HG03103 (cell line): ENCODE measurements at regions not wholly inside any gene's neighbourhood (a gene's known extent, or its start where the extent isn't known, plus 50 kb on each side); places are given as distances from the start of the nearest gene placed in this dataset.

Experiments
- ATAC-seq: cut with Tn5 transposase; IDR thresholded peaks from one replicate; pipeline ENCODE4 v1.9.1; 2021; ENCODE audit warnings: low read depth; ENCODE audit not compliant: unreplicated experiment

DNA sequence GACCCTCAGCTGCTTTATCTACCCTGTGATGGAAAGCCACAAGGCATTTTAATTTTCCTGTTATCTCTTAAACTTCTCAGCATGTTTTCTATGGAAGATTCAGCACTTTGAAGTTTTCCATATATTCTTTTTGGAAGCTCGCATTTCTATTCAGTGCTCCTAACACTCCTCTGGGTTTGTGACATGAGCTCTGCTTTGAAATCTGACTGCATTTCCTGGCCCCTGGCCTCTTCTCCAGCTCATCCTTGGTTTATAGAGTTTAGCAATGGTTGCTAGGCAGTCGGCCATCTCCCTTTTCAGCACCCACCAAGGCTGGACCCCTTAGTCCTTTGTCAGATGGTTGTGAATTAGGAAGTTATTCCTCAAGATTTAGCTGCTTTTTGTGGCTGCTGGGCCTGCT is 150.6 kb downstream of the KCNA5 start:
- no peak for ATAC-seq

DNA sequence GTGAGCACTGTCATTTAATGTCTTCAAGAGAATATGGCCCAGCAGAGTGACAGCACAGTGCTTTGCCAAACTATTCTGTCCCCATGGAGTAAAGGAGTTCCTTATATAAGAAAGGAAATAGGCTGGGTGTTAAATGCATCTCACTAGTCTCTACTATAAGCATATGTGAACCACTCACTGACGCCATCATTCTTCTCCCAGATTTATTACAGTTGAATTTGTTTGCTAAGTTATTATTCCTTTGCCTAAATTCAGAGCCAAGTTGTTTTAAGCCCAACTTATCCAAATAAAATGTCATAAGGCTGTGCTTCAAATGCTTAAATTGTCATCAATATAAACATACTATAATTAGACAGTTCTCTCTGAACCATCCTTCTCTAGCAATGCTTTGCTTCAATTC is 151.6 kb downstream of the KCNA5 start:
- no peak for ATAC-seq

DNA sequence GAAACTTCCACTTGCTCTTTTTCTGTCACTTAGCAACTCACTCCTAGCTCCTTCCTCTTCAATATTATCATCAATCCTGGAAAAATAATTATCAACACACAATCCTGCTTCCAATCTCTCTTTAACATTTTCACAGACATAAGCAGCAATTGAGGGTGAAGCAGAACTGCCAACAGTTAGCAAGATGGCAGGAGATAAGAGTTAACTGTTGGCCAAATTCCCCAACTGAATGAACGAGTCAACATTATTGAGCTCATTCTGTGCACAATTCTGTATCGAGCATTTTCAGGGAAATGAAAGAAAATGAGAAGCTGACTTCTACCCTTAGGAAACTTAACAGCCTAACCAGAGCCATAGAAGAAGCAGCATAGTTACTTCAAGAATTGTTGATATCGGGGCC is 152.0 kb downstream of the KCNA5 start:
- no peak for ATAC-seq

DNA sequence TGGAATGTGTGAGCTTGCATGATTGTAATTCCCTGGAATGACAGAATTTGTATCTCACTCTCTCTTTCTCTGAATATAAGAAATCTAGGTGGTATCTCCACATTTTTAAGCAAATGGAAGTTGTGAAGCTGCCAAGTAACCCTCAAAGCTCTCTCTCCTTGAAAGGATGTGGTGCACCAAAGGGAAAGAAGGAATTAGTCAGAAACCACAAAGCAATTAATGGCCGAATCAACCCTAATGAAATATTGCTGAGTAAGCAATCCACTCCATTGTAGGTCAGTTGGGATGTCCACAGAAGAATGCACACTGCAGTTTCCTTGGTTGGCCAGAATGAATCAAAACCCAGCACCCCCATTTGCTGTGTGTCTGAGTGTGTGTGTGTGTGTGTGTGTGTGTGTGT is 153.5 kb downstream of the KCNA5 start:
- ATAC-seq = no peak

DNA sequence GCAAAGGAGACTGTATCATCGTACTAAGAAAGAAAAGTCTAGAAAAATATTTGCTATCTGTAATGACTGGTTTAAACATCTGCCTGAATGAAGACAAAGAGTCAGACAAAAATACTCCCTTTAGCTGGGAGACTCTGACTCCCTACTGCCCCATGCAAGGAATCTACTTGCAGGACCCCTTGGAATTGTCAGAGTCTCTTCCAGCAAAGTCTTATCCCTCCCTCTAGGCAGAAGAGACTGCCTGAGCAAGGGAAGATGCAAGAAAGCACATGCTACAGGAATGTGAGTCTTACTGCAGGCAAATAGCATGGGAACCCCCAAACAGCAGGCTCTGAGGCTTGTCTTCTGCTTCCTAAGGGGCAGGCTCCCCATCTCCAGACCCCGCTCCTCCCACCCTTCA is 154.0 kb downstream of the KCNA5 start:
- ATAC-seq = no peak

DNA sequence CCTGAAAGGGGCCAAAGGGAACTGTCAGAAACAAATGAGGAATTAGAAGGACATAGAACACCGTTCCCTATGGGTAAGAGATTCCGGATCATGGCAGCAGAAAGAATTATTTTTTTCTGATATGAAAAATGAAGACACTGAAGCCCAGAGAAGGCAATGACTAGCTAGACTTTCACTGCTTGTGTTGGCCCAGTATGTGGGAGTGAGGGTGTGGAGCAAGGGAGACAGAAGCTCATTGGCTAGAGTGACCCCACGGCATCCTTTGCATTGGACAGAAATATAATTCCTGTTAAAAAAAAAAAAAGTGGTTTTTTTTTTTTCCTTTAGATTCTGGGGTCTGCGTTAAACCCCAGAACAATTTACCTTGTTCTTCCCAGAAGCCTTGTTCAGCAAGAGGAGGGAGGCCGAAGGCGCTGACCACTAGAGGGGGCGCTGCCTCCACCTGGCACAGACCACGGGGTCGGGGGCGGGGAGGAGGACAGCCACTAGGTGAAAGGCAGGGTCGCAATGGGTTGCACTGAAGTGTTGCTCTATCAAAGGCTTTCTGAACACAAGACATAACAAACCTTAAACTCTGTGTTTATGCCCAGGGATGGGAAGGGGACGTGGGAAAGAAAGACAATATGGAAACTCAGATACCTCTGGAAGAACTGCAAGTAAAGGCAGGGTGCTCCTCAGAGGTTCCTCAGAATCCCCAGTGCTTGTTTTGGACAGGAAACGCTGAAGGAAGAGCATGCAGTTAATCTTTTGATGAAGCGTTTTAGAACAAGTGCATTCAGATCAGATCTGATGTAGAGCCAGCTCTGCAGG is 156.8 kb downstream of the KCNA5 start:
- no peak for ATAC-seq

DNA sequence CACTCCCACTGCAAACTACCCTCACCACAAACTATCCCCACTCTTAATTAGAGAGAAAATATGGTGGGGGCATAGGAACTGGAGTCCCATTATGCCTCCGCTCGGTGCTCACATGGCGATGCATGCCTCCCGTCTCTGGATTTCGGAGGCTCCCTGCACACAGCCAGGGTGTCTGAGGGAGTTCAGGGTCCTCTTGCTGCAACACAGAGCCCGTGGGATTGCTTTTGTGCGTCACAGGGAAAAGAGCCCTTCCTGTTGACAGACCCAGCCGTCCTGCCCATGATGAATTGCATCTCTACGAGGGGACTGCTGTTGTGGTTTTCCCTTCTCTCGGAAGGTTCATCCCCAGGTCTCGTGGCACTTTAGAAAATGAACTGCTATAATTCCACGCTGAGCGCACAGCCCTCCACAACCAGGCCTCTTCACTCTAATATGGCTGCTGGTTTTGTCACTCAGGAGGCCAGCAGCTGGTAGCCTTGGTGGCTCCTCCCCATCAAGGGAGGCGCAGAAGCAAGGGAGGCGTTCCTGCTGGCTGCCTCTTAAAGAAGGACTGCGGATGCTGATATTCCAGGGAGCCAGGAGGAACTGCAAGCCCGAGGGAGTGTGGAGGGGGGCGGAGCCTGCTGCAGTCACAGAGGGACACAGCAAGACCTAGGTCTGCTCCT is 158.0 kb downstream of the KCNA5 start:
- no peak for ATAC-seq

DNA sequence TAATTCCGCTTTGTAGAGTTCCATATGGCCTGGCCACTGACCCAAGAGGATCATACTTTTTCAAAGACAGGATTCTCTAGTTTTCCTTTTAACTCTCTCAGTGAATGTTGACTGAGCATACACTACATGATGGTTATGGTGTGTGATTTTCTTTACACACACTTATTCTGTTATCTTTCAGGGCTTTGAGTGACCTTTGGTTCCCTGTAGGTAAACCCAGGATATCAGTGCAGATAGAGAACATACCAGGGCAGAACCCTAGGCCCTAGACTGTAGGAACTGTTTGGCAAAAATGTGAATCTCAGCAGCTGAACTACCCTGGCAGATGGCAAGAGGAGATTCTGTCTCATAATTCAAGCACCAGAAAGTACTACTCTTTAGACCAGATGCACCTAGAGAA is 159.6 kb downstream of the KCNA5 start:
- ATAC-seq = no peak

DNA sequence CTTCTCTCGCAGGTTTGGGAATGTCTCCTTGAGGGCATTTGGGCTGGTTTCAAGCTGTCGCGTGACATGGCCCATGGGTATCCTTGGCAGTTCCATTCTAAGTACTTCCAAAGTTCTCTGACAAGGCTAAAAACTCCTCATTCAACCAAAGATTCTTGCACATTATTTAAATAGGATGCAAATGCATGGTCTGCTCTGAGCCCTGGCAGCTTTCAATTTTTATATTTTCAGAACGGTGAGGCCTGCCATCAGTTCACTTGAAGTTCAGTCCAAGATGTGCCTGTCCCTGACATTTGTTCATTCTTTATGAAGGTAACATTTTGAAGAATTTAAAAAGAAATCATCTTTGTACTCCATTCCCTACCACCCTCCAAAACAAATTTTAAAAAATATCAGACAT is 160.0 kb downstream of the KCNA5 start:
- no peak for ATAC-seq

DNA sequence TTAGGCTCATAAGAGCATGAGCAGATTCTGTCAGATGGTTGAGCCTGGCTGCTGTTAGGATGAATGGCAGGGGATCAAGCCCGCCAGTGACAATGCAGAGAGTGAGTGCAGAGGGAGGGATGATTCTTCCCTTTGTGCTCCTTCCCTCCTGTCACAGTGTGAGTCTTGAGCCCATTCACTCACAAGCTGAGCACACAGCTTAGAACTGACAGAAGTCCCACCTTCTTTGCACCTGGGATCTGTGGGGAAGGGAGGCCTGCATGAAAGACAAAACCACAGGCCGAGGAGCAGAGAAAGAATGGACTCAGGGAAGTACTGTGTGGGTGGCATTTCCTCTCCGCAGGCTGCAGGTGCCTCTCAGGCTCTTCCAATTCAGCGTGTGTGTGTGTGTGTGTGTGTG is 160.6 kb downstream of the KCNA5 start:
- ATAC-seq = no peak

DNA sequence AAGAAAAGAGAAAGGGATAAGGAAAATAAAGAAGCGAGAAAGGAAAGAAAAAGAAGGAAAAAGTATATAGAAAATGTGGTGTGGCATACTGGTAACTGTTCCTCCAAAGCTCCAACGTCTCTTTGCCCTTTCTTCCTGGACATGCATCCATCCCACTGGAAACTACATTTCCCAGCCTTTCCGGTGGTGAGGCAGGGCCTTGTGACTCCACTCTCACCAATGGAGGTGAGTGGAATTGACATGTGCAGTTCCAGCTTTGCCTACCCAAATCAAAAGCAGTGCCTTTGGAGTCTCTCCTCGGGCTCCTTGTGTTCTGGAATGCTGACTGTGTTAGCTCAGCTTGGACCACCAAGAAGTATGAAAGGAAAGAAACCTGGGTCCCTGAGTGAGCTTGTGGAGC is 161.2 kb downstream of the KCNA5 start:
- no peak for ATAC-seq

DNA sequence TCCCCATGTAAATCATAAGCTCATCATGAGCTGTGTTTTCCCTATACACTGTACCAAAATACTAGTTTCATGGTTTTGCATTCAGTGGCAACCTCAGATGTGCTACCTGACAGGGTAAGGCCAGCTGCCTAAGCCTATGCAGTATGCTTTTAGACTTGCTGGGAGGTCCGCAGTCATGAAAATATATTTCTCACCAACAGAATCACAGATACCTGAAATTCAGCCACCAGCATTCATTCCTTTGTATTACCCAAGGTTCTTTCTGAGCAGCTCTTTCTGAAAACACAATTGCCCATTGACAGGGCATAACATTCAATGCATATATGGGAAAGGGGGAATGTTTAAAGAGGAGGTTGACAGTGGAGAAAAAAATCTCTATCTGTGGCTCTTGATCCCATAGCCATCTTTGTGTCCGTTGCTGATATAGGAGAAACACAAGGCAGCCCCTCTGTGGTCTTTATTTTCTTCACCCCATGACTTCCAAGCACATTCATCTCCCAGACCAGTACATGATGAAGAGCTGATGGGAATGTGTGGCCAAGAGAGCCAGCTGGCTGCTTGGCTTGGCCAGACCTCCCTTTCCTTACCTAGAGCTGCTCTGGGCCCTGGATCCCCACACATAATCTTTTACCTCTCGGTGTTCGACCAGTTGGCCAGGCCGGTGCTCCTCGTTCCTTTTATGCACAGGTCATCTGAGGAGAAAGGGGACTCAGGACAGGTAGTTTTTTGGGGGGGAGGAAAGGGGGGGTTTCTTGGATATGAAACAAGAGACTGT is 162.9 kb downstream of the KCNA5 start:
- no peak for ATAC-seq

DNA sequence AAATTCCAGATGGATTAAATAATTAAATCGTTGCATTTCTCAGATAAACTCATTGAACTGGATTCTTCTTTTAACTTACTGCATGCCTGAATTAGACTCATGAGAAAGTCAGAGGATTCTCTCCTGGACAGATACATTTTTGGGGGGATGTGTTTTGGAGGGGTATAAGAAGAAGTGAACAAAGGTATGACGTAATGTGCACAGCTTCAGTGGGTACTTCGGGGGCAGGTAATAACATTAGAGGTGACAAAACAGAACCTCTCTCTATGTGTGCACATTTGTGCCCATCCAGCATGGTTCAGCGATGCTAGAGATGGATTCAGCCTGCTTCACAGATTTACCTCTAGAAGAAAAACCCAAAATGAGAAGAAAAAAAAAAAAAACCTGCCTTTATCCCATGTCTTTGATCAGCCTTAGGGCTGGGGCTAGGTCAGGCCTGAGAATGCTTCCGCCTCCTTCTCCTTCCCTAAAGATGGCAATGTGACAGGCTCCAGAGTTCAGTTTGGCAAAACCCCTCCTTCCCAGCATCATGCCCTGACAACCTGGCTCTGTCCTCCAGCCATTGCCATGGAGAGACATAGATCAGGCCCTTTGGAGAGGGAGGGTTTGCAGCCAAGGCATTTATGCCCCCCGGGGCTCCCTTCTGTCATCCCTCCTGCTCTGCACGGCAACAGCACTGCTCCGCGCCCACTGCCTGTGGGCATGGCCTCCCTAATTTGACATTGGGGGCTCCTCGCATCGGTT is 166.7 kb downstream of the KCNA5 start:
- ATAC-seq = no peak

DNA sequence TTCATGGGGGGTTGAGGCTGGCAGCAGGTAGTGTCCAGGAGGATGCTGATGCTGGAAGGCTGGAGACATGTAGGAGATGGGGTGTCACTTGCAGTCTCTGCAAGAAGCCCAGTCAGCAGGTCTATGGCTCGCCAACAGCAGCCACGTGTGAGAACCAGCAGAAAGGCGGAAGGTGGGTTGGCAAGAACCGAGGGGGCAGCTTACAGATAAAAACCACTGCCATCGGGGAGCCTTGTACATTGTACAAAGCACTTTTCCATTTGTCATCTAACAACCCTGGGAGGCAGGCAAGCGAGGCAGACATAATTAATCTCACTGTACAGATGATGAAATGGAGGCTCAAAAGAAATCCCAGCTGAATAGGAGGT is 167.2 kb downstream of the KCNA5 start:
- no peak for ATAC-seq

DNA sequence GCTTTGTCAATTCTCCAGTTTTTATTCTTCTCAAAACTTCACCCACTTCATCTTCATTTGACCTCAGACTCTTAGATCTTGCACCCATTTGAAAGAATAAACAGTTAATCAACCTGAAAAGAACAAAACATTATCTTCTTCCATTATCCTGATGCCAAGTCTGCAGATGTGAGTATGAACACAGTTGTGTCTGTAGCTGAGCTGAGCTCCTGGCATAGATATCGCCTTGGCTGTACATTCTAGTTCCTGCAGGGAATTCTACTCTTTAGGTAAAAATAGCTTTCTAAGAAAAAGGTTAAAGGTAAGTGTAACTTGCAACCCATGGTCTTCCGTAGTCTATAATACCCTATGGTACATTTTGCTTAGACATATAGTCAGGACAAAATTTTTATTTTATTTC is 169.7 kb downstream of the KCNA5 start:
- no peak for ATAC-seq

DNA sequence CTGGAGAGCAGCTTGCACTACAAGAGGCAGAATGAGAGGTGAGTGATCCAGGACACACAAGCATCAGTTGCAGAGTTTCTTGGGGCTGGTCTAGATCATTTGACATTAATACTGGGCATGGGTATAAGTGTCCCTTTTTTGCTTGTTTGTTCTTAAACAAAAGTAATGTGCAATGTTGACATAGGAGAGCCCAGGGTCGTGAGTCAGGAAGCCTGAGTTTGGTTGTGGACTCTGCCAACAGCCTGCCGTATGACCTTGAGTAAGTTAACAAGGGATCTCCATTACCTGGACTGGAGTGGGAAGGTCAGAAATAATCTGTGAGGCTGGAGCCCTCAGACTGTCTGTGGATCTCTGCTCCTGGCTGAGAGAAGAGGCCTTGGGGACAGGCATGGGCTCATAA is 170.3 kb downstream of the KCNA5 start:
- ATAC-seq = no peak

DNA sequence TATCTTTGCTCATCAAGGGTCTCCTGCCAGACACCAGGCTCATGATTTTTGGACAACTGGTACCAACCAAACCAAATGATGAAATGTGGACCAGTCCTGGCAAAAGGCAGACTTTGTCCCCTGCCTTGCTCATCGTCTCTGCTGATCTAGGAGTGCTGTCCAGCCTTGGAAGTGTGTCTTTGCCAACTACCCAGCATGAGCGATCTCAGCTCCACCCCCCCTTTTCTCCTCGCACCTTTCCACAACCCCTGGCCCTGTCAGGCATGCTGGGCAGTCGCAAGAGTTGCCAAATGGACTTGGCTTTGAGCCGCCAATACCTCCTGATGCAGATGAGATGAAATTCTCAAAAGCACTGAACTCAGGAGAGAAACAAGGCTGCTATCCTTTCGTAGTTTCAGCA is 174.3 kb downstream of the KCNA5 start:
- ATAC-seq = no peak

DNA sequence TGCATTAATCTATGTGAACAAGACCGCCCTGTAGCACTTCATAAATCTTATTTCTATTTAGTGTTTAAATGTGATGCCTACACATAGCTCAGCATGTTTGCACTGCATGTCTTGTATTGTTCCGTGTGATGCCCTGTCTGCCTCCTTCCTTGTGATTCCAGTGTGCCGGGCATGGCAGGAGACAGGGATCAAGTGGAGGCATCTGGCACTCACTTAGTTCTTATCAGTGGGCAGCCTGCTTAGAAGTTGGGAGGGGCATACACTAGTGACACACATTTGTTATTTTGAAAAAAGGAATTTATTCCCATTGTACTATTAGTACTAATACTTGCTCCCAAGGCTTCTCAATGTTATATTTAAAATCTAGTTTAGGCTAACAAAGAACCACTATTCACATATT is 176.4 kb downstream of the KCNA5 start:
- ATAC-seq = no peak

DNA sequence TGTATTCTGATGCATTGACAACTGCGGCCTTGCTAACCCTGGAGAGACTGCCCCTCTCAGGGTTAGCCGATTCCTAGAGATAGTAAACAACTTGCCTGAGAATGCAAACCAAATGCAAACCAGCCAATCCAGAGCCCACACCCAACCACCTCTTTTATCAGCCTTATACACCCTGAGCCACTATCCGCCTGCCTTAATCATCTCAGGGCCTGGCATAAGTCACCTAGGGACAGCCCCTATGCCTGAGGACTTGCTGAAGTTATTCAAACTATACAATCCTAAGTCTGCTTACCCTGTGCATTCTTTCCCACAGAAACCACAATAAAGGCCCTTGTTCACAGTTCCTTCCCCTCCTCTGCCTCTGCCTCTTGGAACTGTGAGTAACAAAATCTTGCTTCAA is 177.2 kb downstream of the KCNA5 start:
- ATAC-seq = no peak

DNA sequence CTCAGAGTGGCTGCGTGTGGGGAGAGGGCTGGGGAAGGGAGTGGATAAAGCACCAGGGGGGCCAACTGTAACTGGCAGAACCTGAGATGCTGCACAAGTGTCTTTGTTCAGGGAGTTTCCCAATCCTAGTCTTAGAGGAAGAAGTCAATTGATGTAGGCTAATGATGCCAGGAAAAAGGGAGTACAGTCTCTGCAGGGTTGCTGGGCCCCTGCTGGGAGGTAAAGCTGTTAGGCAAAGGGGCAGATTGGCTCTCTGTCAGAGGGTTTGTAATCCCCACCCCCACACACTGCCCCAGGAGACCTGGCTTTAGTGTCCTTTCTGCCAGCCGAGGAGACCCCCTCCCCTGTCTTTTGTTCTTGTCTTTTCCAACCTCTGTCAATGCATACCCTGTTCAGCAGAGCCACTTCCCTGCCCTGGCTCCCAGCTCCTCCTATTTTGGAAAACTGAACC is 178.4 kb downstream of the KCNA5 start:
- ATAC-seq = no peak

DNA sequence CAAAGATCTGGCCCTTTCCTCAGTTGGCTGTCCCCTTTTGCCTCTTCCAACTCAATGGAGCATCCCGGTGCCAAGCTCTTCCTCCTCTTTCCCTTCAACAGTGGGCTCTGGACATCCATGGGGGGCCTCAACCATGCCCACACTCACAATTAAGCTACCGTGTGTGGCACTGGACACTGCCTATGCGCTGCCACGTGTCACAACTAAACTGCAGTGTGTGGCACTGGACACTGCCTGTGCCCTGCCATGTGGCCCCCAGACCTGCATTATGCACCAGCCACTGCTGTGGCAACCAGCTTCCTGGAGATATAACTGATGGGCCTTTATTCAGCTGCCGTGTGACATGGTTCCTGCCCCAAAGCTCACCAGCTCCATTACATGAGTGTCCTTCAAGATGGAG is 179.1 kb downstream of the KCNA5 start:
- ATAC-seq = no peak
